ENCODE measurements at regions not wholly inside any gene's neighbourhood (a gene's known extent, or its start where the extent isn't known, plus 50 kb on each side); places are given as distances from the start of the nearest gene placed in this dataset.

DNA sequence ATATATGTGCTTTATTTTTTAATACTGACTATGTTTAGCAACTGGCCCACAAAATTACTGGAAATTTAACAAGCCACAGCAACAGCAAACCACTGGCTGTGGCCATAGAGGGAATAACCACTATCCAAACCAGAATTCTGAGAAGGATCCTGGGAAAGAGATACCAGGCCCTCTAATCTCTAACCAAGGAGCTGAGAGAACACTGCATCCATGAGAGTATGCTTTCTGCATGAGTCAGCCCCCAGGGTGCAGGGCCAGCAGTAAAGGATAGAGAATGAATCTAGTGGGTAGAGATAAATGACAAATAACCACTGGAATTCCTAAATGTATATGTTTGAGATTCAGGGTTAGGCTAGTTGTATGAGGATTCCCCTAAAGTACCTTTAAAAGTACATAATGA is 221.8 kb downstream of the KIT start:
- TF ChIP-seq, protein P1, sequence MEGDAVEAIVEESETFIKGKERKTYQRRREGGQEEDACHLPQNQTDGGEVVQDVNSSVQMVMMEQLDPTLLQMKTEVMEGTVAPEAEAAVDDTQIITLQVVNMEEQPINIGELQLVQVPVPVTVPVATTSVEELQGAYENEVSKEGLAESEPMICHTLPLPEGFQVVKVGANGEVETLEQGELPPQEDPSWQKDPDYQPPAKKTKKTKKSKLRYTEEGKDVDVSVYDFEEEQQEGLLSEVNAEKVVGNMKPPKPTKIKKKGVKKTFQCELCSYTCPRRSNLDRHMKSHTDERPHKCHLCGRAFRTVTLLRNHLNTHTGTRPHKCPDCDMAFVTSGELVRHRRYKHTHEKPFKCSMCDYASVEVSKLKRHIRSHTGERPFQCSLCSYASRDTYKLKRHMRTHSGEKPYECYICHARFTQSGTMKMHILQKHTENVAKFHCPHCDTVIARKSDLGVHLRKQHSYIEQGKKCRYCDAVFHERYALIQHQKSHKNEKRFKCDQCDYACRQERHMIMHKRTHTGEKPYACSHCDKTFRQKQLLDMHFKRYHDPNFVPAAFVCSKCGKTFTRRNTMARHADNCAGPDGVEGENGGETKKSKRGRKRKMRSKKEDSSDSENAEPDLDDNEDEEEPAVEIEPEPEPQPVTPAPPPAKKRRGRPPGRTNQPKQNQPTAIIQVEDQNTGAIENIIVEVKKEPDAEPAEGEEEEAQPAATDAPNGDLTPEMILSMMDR (conservative IDR thresholded peaks at IDR 0.05) = no peak
- no peak for TF ChIP-seq EZH2 (IDR thresholded peaks at IDR 0.05; ENCODE audit: low read depth)

Measured in PC-9 (cell line).